Loucy (cell line): ENCODE measurements at regions not wholly inside any gene's neighbourhood (a gene's known extent, or its start where the extent isn't known, plus 50 kb on each side); places are given as distances from the start of the nearest gene placed in this dataset.

Experiments
- H2AFZ ChIP-seq: fragments of 200-600 bp; sonication (generic); 2 replicates; pipeline ENCODE4 v1.6.0; 2016; ENCODE audit warnings: antibody characterized with exemption, mild to moderate bottlenecking, low read length, moderate library complexity
- H3F3A ChIP-seq: fragments of 200-600 bp; 2 replicates; pipeline ENCODE4 v1.6.0; 2016; ENCODE audit warnings: antibody characterized with exemption, low read depth, mild to moderate bottlenecking
- H3K27me3 ChIP-seq: fragments of 200-600 bp; sonication (generic); 2 replicates; pipeline ENCODE4 v1.6.1; 2014; ENCODE audit warnings: low read length, mild to moderate bottlenecking; ENCODE audit not compliant: insufficient read depth, poor library complexity, severe bottlenecking
- H3K36me3 ChIP-seq: fragments of 200-600 bp; sonication (generic); 2 replicates; pipeline ENCODE4 v1.6.1; 2016; ENCODE audit warnings: low read length; ENCODE audit not compliant: insufficient read depth
- H3K4me1 ChIP-seq: fragments of 200-600 bp; sonication (generic); 2 replicates; pipeline ENCODE4 v1.5.1; 2014; ENCODE audit warnings: low read length, mild to moderate bottlenecking; ENCODE audit not compliant: insufficient read depth, poor library complexity, severe bottlenecking
- H3K4me2 ChIP-seq: fragments of 200-600 bp; sonication (generic); 2 replicates; pipeline ENCODE4 v1.6.0; 2014; ENCODE audit warnings: antibody characterized with exemption, low read length, low read depth, mild to moderate bottlenecking; ENCODE audit not compliant: poor library complexity, severe bottlenecking
- H3K4me3 ChIP-seq: fragments of 200-600 bp; sonication (generic); 2 replicates; pipeline ENCODE4 v1.5.1; 2014; ENCODE audit warnings: low read length, mild to moderate bottlenecking, mixed read lengths; ENCODE audit not compliant: poor library complexity, severe bottlenecking
- H3K79me2 ChIP-seq: fragments of 200-600 bp; sonication (generic); 2 replicates; pipeline ENCODE4 v1.6.1; 2014; ENCODE audit warnings: low read length; ENCODE audit not compliant: insufficient read depth
- H3K9ac ChIP-seq: fragments of 200-600 bp; sonication (generic); 2 replicates; pipeline ENCODE4 v1.6.0; 2014; ENCODE audit warnings: mild to moderate bottlenecking, low read depth, low read length, moderate library complexity; ENCODE audit not compliant: poor library complexity, severe bottlenecking
- H3K9me2 ChIP-seq: fragments of 200-600 bp; sonication (generic); replicated peaks from 2 replicates; pipeline ENCODE4 v1.6.1; 2016; ENCODE audit warnings: low read depth, low read length, mixed read lengths
- H3K9me3 ChIP-seq: fragments of 200-600 bp; sonication (generic); 2 replicates; pipeline ENCODE4 v1.6.1; 2014; ENCODE audit warnings: mild to moderate bottlenecking, antibody characterized with exemption, low read length, low read depth; ENCODE audit not compliant: insufficient read depth
- H4K20me1 ChIP-seq: fragments of 200-600 bp; sonication (generic); 2 replicates; pipeline ENCODE4 v1.6.0; 2014; ENCODE audit warnings: antibody characterized with exemption, low read length, mild to moderate bottlenecking; ENCODE audit not compliant: insufficient read depth, poor library complexity, severe bottlenecking
- EZH2phosphoT487 ChIP-seq: fragments of 200-600 bp; IDR thresholded peaks from 2 replicates; pipeline ENCODE4 v1.6.1; 2018; ENCODE audit warnings: antibody characterized with exemption, mild to moderate bottlenecking, moderate library complexity, borderline replicate concordance
- TF ChIP-seq, protein P1 (sequence below): fragments of 200-600 bp; sonication (generic); conservative IDR thresholded peaks from 2 replicates; pipeline ENCODE4 v1.5.1; 2014; ENCODE audit warnings: mild to moderate bottlenecking, antibody characterized with exemption, low read length

DNA sequence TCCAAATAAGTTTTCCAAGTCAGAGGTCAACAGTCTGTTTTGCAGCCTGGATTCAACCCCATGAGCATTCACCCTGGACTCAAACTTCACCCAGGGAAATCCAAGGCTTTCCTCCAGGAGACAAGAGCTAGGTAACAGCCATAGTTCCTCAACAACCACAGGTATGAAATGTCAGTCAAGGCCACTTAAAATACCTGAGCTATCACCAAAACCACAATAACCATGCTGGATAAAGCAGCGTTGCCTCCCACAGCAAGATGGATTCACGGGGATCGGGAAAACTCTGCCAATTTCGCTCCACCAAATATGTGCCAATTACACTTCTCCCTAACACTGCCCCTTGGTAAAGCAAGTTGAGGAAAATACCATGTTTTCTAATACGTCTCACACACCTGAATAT, 444.1 kb upstream of the KLF6 start:
- Histone ChIP-seq H3K4me1 (no peaks in the 10 kb centered on the region), H3K27me3 (no peaks in the 10 kb centered on the region), H4K20me1 (no peaks in the 10 kb centered on the region), H3K4me2 (no peak overlapping the region), H3F3A (no peaks in the 10 kb centered on the region), H3K4me3 (no peak overlapping the region), H3K9ac (no peak overlapping the region), H3K36me3 (no peaks in the 10 kb centered on the region), H3K79me2 (no peaks in the 10 kb centered on the region), H3K9me2 (no peaks in the 10 kb centered on the region), H3K9me3 (no peaks in the 10 kb centered on the region), H2AFZ (no peak overlapping the region)
- TF ChIP-seq EZH2phosphoT487, result no peak
- TF ChIP-seq, protein P1, sequence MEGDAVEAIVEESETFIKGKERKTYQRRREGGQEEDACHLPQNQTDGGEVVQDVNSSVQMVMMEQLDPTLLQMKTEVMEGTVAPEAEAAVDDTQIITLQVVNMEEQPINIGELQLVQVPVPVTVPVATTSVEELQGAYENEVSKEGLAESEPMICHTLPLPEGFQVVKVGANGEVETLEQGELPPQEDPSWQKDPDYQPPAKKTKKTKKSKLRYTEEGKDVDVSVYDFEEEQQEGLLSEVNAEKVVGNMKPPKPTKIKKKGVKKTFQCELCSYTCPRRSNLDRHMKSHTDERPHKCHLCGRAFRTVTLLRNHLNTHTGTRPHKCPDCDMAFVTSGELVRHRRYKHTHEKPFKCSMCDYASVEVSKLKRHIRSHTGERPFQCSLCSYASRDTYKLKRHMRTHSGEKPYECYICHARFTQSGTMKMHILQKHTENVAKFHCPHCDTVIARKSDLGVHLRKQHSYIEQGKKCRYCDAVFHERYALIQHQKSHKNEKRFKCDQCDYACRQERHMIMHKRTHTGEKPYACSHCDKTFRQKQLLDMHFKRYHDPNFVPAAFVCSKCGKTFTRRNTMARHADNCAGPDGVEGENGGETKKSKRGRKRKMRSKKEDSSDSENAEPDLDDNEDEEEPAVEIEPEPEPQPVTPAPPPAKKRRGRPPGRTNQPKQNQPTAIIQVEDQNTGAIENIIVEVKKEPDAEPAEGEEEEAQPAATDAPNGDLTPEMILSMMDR, result no peak

DNA sequence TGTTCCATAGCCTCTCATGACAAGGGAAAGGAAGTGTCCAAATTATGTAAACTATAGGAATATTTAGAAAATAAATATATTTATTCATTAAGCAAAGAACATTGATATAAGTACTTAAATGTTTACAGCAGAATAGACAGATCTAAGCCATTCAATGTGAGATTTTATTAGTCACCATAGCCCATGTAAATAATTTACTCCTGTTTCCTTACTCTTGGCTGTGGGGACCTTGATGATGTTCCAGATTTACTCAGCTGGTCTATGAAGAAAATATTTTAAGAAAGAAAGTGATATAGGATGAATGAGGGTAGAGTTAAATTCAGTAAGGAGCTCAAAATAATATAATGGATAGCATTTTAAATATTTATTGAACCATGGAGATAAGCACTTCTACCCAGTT, 442.6 kb upstream of the KLF6 start:
- TF ChIP-seq, protein P1, result no peak
- no peak for TF ChIP-seq EZH2phosphoT487
- H2AFZ ChIP-seq, result no peak overlapping the region
- no peak overlapping the region for H3K4me2 ChIP-seq
- H3K27me3 ChIP-seq, result no peaks in the 10 kb centered on the region
- H4K20me1 ChIP-seq, result no peaks in the 10 kb centered on the region
- H3K79me2 ChIP-seq, result no peaks in the 10 kb centered on the region
- H3K4me1 ChIP-seq, result no peaks in the 10 kb centered on the region
- no peaks in the 10 kb centered on the region for H3K9me2 ChIP-seq
- no peaks in the 10 kb centered on the region for H3K9me3 ChIP-seq
- no peak overlapping the region for H3K9ac ChIP-seq
- no peaks in the 10 kb centered on the region for H3K36me3 ChIP-seq
- no peaks in the 10 kb centered on the region for H3F3A ChIP-seq
- no peak overlapping the region for H3K4me3 ChIP-seq

DNA sequence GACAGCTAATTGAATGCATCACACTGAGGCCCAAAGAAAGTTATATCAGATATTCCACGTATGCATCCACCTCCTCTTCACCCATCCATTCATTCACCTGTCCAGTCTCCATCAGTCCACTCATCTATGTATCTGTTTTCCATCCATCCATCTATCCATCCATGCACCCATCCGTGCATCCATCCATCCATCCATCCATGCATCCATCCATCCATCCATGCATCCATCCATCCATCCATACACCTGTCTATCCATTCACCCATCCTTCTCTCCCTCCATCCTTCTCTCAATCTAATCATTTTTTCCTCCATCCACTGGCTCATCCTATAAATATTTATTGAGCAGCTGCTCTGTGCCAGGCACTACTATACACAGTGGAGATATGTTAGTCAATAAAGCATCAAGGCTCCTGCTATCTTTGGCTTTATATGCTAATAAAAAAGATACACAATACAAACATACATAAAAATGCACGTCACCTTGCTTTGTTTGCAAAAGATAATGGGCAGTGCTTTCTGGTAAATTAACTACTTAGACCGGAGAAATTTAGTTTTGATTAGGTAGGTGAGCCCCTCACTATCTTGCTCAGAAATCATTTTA, 442.0 kb upstream of the KLF6 start:
- TF ChIP-seq, protein P1, result no peak
- TF ChIP-seq EZH2phosphoT487, result no peak
- Histone ChIP-seq H3K27me3 (no peaks in the 10 kb centered on the region), H3K9ac (no peak overlapping the region), H3K4me1 (no peaks in the 10 kb centered on the region), H3K79me2 (no peaks in the 10 kb centered on the region), H3K4me3 (no peak overlapping the region), H2AFZ (no peak overlapping the region), H3K4me2 (no peak overlapping the region), H3K36me3 (no peaks in the 10 kb centered on the region), H4K20me1 (no peaks in the 10 kb centered on the region), H3K9me2 (no peaks in the 10 kb centered on the region), H3K9me3 (no peaks in the 10 kb centered on the region), H3F3A (no peaks in the 10 kb centered on the region)
